K562 (cell line): ENCODE measurements at regions not wholly inside any gene's neighbourhood (a gene's known extent, or its start where the extent isn't known, plus 50 kb on each side); places are given as distances from the start of the nearest gene placed in this dataset.

Experiments used
- ATAC-seq: fragments of 200-7000 bp; cut with Tn5 transposase; 3 replicates; pipeline ENCODE4 v1.9.1; 2020; ENCODE audit warnings: moderate library complexity
- BruUV-seq: library from RNA; stranded (reverse); fragments of 400-500 nt; replicated peaks from 2 replicates; lab custom pipeline; 2021; lab: Mats Ljungman, UMichigan
- CTCF ChIA-PET: fragments of 300-600 bp; formaldehyde crosslinking; extraction: SDS; loops from one replicate; lab custom pipeline; 2021; ENCODE audit warnings: low intra/inter-chr PET ratio; lab: Yijun Ruan, JAX
- POLR2A ChIA-PET: fragments of 300-600, 350-650 bp; sonication (Branson Sonifier 250); formaldehyde crosslinking; extraction: SDS; loops from one replicate; lab custom pipeline; 2021; ENCODE audit warnings: antibody characterized with exemption, inconsistent platforms; lab: Yijun Ruan, JAX
- DNase-seq, 4 experiments: peaks; one replicate each; pipeline versions ENCODE4 v3.0.0 to v3.0.0-alpha.2; 2011 to 2018; ENCODE audit warnings: low spot score in 3 of 4, mixed read lengths in 3 of 4; ENCODE audit errors: extremely low read depth in 1 of 4
- FAIRE-seq: peaks from 2 replicates; lab custom pipeline; 2011; peaks lifted over from hg19 to GRCh38; lab: Jason Lieb, UNC
- H2AFZ ChIP-seq: 2 replicates; pipeline ENCODE4 v1.6.0; 2011; ENCODE audit warnings: low read depth, low read length, control low read depth, inconsistent platforms
- H3K27ac ChIP-seq: fragments of 200-600 bp; 3 replicates; pipeline ENCODE4 v1.8.0; 2011; ENCODE audit warnings: low read depth, mild to moderate bottlenecking, control low read depth, inconsistent platforms, low read length, moderate library complexity, mixed read lengths; ENCODE audit errors: extremely low read depth
- H3K27me3 ChIP-seq, 2 experiments: fragments of 300-600 bp in 1 of 2; 2 replicates in 1 of 2; 3 replicates in 1 of 2; pipeline versions ENCODE4 v1.6.0 to v1.8.0; 2011; ENCODE audit warnings: inconsistent platforms in 2 of 2, low read length in 2 of 2, mild to moderate bottlenecking in 1 of 2, mixed read lengths in 1 of 2, moderate library complexity in 1 of 2; ENCODE audit not compliant: control insufficient read depth in 2 of 2, insufficient read depth in 2 of 2
- H3K36me3 ChIP-seq: fragments of 300-600 bp; 3 replicates; pipeline ENCODE4 v1.8.0; 2011; ENCODE audit warnings: mild to moderate bottlenecking, low read length, inconsistent platforms; ENCODE audit not compliant: control insufficient read depth, insufficient read depth
- H3K4me1 ChIP-seq, 2 experiments: fragments of 200-600 bp in 1 of 2; replicated peaks in 1 of 2; 2 replicates in 1 of 2; 3 replicates in 1 of 2; pipeline versions ENCODE4 v1.5.1 to v1.8.0; 2011; ENCODE audit warnings: inconsistent platforms in 2 of 2, low read length in 2 of 2, mild to moderate bottlenecking in 1 of 2, mixed read lengths in 1 of 2, moderate library complexity in 1 of 2; ENCODE audit not compliant: control insufficient read depth in 2 of 2, insufficient read depth in 2 of 2
- H3K4me2 ChIP-seq: 2 replicates; pipeline ENCODE4 v1.6.1; 2011; ENCODE audit warnings: low read length, control low read depth, inconsistent platforms, mixed read lengths; ENCODE audit not compliant: insufficient read depth
- H3K4me3 ChIP-seq: fragments of 200-600 bp; sonication (generic), shearing (Covaris generic); 2 replicates; pipeline ENCODE4 v1.5.1; 2016; ENCODE audit warnings: control low read depth, inconsistent platforms
- H3K79me2 ChIP-seq: fragments of 200-600 bp; 3 replicates; pipeline ENCODE4 v1.8.0; 2011; ENCODE audit warnings: low read length, inconsistent platforms; ENCODE audit not compliant: control insufficient read depth, insufficient read depth
- H3K9ac ChIP-seq, 2 experiments: 2 replicates each; pipeline versions ENCODE4 v1.6.0 to v1.6.1; 2011; ENCODE audit warnings: low read depth in 2 of 2, low read length in 2 of 2, control low read depth in 1 of 2, inconsistent platforms in 1 of 2, mild to moderate bottlenecking in 1 of 2, mixed read lengths in 1 of 2; ENCODE audit not compliant: insufficient read depth in 1 of 2
- H3K9me1 ChIP-seq: one replicate; pipeline ENCODE4 v1.6.0; 2011; ENCODE audit warnings: inconsistent platforms, mild to moderate bottlenecking, low read length, moderate library complexity; ENCODE audit not compliant: control insufficient read depth, insufficient read depth
- H3K9me3 ChIP-seq: replicated peaks from 2 replicates; pipeline ENCODE4 v1.5.1; 2011; ENCODE audit warnings: low read depth, low read length, inconsistent platforms; ENCODE audit not compliant: control insufficient read depth, insufficient read depth
- H4K20me1 ChIP-seq: replicated peaks from 2 replicates; pipeline ENCODE4 v1.6.1; 2011; ENCODE audit warnings: low read length, inconsistent platforms, mixed read lengths; ENCODE audit not compliant: control insufficient read depth, insufficient read depth
- BRD4 ChIP-seq: fragments of 200-600 bp; sonication (generic); IDR thresholded peaks from 2 replicates; pipeline ENCODE4 v1.6.1; 2017; ENCODE audit warnings: inconsistent platforms
- CAMTA2 ChIP-seq: fragments of 250-450 bp; sonication (Bioruptor Pico); conservative IDR thresholded peaks from 2 replicates; pipeline ENCODE4 v1.5.1; 2022
- CBFB ChIP-seq: sonication (generic); formaldehyde crosslinking; IDR thresholded peaks from 2 replicates; pipeline ENCODE4 v1.4.0; 2020; ENCODE audit warnings: mild to moderate bottlenecking, missing genetic modification reagents
- CBX3 ChIP-seq, 2 experiments: IDR thresholded peaks; 1 replicate in 1 of 2; 2 replicates in 1 of 2; pipeline ENCODE4 v1.6.1; 2012; ENCODE audit warnings: inconsistent platforms in 2 of 2, low read length in 2 of 2, borderline replicate concordance in 1 of 2, control low read depth in 1 of 2
- CREBBP ChIP-seq: IDR thresholded peaks from one replicate; pipeline ENCODE4 v1.6.1; 2012; ENCODE audit warnings: low read depth, mild to moderate bottlenecking, control low read depth, inconsistent platforms, low read length
- HDAC8 ChIP-seq: fragments of 450-650 bp; IDR thresholded peaks from 2 replicates; pipeline ENCODE4 v1.6.1; 2016; ENCODE audit warnings: mild to moderate bottlenecking, missing genetic modification characterization, moderate library complexity, missing compliant biosample characterization
- HMG20B ChIP-seq: fragments of 250-450 bp; sonication (Bioruptor Pico); IDR thresholded peaks from 2 replicates; pipeline ENCODE4 v1.5.0; 2021; ENCODE audit warnings: mild to moderate bottlenecking
- MBD2 ChIP-seq: sonication (generic); IDR thresholded peaks from 2 replicates; pipeline ENCODE4 v1.6.1; 2016; ENCODE audit warnings: low read depth, borderline replicate concordance
- MYNN ChIP-seq, 2 experiments: sonication (generic); formaldehyde crosslinking in 1 of 2; IDR thresholded peaks; 2 replicates each; pipeline versions ENCODE4 v1.5.0 to v1.6.1; 2016 to 2020; ENCODE audit warnings: antibody characterized with exemption in 1 of 2, missing genetic modification reagents in 1 of 2
- PCBP1 ChIP-seq: fragments of 200-400 bp; formaldehyde crosslinking; IDR thresholded peaks from 2 replicates; pipeline ENCODE4 v1.6.1; 2018; ENCODE audit warnings: mild to moderate bottlenecking, low read depth, low read length; ENCODE audit not compliant: poor library complexity, severe bottlenecking
- RNF2 ChIP-seq: sonication (generic); IDR thresholded peaks from 2 replicates; pipeline ENCODE4 v1.6.1; 2016
- SMARCE1 ChIP-seq: fragments of 450-650 bp; IDR thresholded peaks from 2 replicates; pipeline ENCODE4 v1.7.1; 2016; ENCODE audit warnings: mild to moderate bottlenecking
- ZFPM2 ChIP-seq: fragments of 250-450 bp; sonication (Bioruptor Pico); IDR thresholded peaks from 2 replicates; pipeline ENCODE4 v1.5.1; 2022; ENCODE audit warnings: mild to moderate bottlenecking
- ZNF561 ChIP-seq: fragments of 450-650 bp; formaldehyde crosslinking; conservative IDR thresholded peaks from 2 replicates; pipeline ENCODE4 v1.4.0; 2020; ENCODE audit warnings: mild to moderate bottlenecking, moderate library complexity
- WGBS: fragments of 100-300 bp; shearing (Covaris generic); methylation state at CpG from one replicate; pipeline ENCODE4 v1.1.6; 2016; ENCODE audit warnings: low coverage, mixed read lengths; ENCODE audit not compliant: insufficient coverage; ENCODE audit errors: missing lambda C conversion rate; 5-methylcytosine and 5-hydroxymethylcytosine counted together
- in situ Hi-C: fragments of 300-500 bp; cut with MboI; formaldehyde crosslinking; loops from 4 replicates; pipeline ENCODE4 v1.15.0; 2018; ENCODE audit warnings: inconsistent platforms, mixed read lengths
- intact Hi-C: fragments of 100-400 bp; cut with micrococcal nuclease; formaldehyde crosslinking; loops from 2 replicates; pipeline ENCODE4 v1.14.2; 2022
- TF ChIP-seq, protein P1 (sequence below): sonication (generic); formaldehyde crosslinking; IDR thresholded peaks from 2 replicates; pipeline ENCODE4 v1.8.0; 2022; ENCODE audit warnings: mild to moderate bottlenecking, missing genetic modification reagents

GRCh38 chr3:61331929-61332552, 80.8 kb upstream of the FHIT start:
- CTCF ChIA-PET: no interaction called here

DNA sequence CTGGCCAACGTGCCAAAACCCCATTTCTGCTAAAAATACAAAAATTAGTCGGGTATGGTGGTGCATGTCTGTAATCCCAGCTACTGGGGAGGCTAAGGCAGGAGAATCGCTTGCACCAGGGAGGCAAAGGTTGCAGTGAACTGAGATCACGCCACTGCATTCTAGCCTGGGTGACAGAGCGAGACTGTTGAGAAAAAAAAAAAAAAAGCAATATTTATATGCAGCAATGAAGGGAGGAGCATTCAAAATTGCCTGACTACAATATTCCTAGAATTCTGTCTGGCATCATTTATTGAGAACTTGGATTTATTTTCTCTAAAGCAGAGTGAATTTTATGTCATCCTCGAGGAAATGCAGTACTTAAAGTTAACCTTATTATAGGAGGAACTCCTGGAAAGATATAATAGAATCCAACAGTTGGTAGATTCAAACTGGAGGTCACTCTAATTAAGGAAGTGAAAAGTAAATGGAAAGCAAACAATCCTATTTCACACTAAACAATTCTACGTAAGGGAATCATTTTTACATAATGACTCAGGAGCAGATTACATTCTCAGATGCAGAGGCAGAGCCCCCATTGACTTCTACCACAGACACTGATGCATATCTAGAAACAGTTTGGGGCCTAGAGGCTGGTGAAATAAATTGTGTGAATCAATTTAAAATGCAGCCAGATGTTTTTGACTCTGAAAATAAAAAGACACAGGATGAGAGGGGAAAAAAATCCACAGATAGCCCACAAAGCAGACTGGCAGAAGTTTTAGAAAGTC, 82.1 kb upstream of the FHIT start:
- Histone ChIP-seq H3K9me1 (no peaks in the 10 kb centered on the region), H3K79me2 (no peaks in the 10 kb centered on the region), H2AFZ (no peak overlapping the region), H3K27ac (no peak overlapping the region), H3K4me2 (no peak overlapping the region), H4K20me1 (no peaks in the 10 kb centered on the region), H3K9ac (no peak overlapping the region), H3K4me1 (no peaks in the 10 kb centered on the region), H3K9me3 (no peaks in the 10 kb centered on the region), H3K27me3 (no peaks in the 10 kb centered on the region), H3K4me3 (no peak overlapping the region), H3K36me3 (no peaks in the 10 kb centered on the region)
- DNase-seq (no peak), FAIRE-seq (no peak), ATAC-seq (no peak)
- POLR2A ChIA-PET: no interaction called here
- TF ChIP-seq HDAC8 (no peak), CBX3 (IDR thresholded peaks at IDR 0.05; ENCODE audit: borderline replicate concordance in 1 of 2, low read length in 2 of 2) (no peak), BRD4 (no peak), RNF2 (no peak), CAMTA2 (CRISPR knock-in tag) (no peak), HMG20B (CRISPR knock-in tag) (no peak), CREBBP (no peak), SMARCE1 (no peak), CBFB (no peak), ZNF561 (CRISPR knock-in tag) (no peak), MBD2 (no peak), PCBP1 (no peak), ZFPM2 (CRISPR knock-in tag) (no peak)
- TF ChIP-seq, protein P1, sequence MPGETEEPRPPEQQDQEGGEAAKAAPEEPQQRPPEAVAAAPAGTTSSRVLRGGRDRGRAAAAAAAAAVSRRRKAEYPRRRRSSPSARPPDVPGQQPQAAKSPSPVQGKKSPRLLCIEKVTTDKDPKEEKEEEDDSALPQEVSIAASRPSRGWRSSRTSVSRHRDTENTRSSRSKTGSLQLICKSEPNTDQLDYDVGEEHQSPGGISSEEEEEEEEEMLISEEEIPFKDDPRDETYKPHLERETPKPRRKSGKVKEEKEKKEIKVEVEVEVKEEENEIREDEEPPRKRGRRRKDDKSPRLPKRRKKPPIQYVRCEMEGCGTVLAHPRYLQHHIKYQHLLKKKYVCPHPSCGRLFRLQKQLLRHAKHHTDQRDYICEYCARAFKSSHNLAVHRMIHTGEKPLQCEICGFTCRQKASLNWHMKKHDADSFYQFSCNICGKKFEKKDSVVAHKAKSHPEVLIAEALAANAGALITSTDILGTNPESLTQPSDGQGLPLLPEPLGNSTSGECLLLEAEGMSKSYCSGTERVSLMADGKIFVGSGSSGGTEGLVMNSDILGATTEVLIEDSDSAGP (CRISPR knock-in tag): no peak
- in situ Hi-C loops (no loop called here), intact Hi-C loops (no loop called here)
- BruUV-seq: no TSS peak
- CTCF ChIA-PET: no interaction called here
- 0% methylated on average over 6 of the region's 7 CpGs for WGBS

More at GRCh38 chr3:61331929-61332552, 80.8 kb upstream of the FHIT start:
- POLR2A ChIA-PET: interaction anchor here (1.0 kb wide), 1 partner anchor 20 kb away, joined by 3 read pairs; no protein-coding TSS in a partner anchor
- H2AFZ ChIP-seq: no peak overlapping the region
- 0% methylated on average over 5 of the region's 5 CpGs for WGBS
- no TSS peak for BruUV-seq
- no peaks in the 10 kb centered on the region for H3K9me1 ChIP-seq
- no peaks in the 10 kb centered on the region for H3K9me3 ChIP-seq
- in situ Hi-C loops (no loop called here), intact Hi-C loops (no loop called here)
- no peak overlapping the region for H3K9ac ChIP-seq
- DNase-seq (no peak), FAIRE-seq (no peak), ATAC-seq (no peak)
- H4K20me1 ChIP-seq: no peaks in the 10 kb centered on the region
- H3K4me1 ChIP-seq: no peaks in the 10 kb centered on the region
- no peak overlapping the region for H3K27ac ChIP-seq
- H3K4me3 ChIP-seq: no peak overlapping the region
- no peaks in the 10 kb centered on the region for H3K27me3 ChIP-seq
- H3K79me2 ChIP-seq: no peaks in the 10 kb centered on the region
- no peaks in the 10 kb centered on the region for H3K36me3 ChIP-seq
- no peak overlapping the region for H3K4me2 ChIP-seq
- TF ChIP-seq MYNN (IDR thresholded peaks at IDR 0.05) (no peak), MYNN (CRISPR knock-in tag; IDR thresholded peaks at IDR 0.05) (no peak)
- TF ChIP-seq, all 486 proteins: peak for 0
